HG03196 (cell line): ENCODE measurements at regions not wholly inside any gene's neighbourhood (a gene's known extent, or its start where the extent isn't known, plus 50 kb on each side); places are given as distances from the start of the nearest gene placed in this dataset.
"Not testable (repeated sequence)": the region's sequence is repeated elsewhere in the genome, so short reads cannot be mapped to it uniquely, and the experiment has no call there.

Experiments used
- ATAC-seq: cut with Tn5 transposase; IDR thresholded peaks from one replicate; pipeline ENCODE4 v1.9.1; 2021; ENCODE audit not compliant: unreplicated experiment

- no peak for ATAC-seq
These were observed 359.0 kb downstream of the BRD1 start for GRCh38 chr22:49468487-49469198.

GRCh38 chr22:49466878-49467595 lies 360.6 kb downstream of the BRD1 start:
- no peak for ATAC-seq

GRCh38 chr22:49464037-49464436 lies 363.6 kb downstream of the BRD1 start:
- no peak for ATAC-seq

GRCh38 chr22:49462795-49463194 lies 364.9 kb downstream of the BRD1 start:
- no peak for ATAC-seq

- ATAC-seq: no peak
These were observed 365.4 kb downstream of the BRD1 start for GRCh38 chr22:49462291-49462690.

GRCh38 chr22:49461674-49462073 lies 366.0 kb downstream of the BRD1 start:
- ATAC-seq: no peak

GRCh38 chr22:49460592-49461281 lies 366.9 kb downstream of the BRD1 start:
- no peak for ATAC-seq

- ATAC-seq: no peak
These were observed 367.6 kb downstream of the BRD1 start for GRCh38 chr22:49460091-49460490.

GRCh38 chr22:49458708-49459099 lies 369.0 kb downstream of the BRD1 start:
- no peak for ATAC-seq

GRCh38 chr22:49457946-49458707 lies 369.5 kb downstream of the BRD1 start:
- ATAC-seq: no peak

GRCh38 chr22:49457146-49457545 lies 370.5 kb downstream of the BRD1 start:
- ATAC-seq: no peak

GRCh38 chr22:49455595-49455994 lies 372.1 kb downstream of the BRD1 start:
- no peak for ATAC-seq

- ATAC-seq: no peak
These were observed 372.9 kb downstream of the BRD1 start for GRCh38 chr22:49454726-49455125.

GRCh38 chr22:49453771-49454170 lies 373.9 kb downstream of the BRD1 start:
- no peak for ATAC-seq

- ATAC-seq: not testable (repeated sequence)
These were observed 374.7 kb downstream of the BRD1 start for GRCh38 chr22:49453019-49453418.

GRCh38 chr22:49452362-49452946 lies 375.2 kb downstream of the BRD1 start:
- no peak for ATAC-seq

GRCh38 chr22:49451070-49451840 lies 376.4 kb downstream of the BRD1 start:
- no peak for ATAC-seq

- no peak for ATAC-seq
These were observed 377.2 kb downstream of the BRD1 start for GRCh38 chr22:49450498-49450897.

GRCh38 chr22:49449811-49450446 lies 377.7 kb downstream of the BRD1 start:
- no peak for ATAC-seq

- ATAC-seq: no peak
These were observed 378.3 kb downstream of the BRD1 start for GRCh38 chr22:49449377-49449776.
